ENCODE measurements at regions not wholly inside any gene's neighbourhood (a gene's known extent, or its start where the extent isn't known, plus 50 kb on each side); places are given as distances from the start of the nearest gene placed in this dataset.
"Not testable (repeated sequence)": the region's sequence is repeated elsewhere in the genome, so short reads cannot be mapped to it uniquely, and the experiment has no call there.

GRCh38 chr17:70288540-70289290, 119.4 kb downstream of the KCNJ2 start:
- DNase-seq: no peak

GRCh38 chr17:70290770-70291169, 121.4 kb downstream of the KCNJ2 start:
- no peak for DNase-seq

GRCh38 chr17:70292366-70292765, 123.0 kb downstream of the KCNJ2 start:
- no peak for DNase-seq

- DNase-seq: not testable (repeated sequence)
Measured at GRCh38 chr17:70293564-70294310, 124.4 kb downstream of the KCNJ2 start.

- DNase-seq: no peak
Measured at GRCh38 chr17:70295329-70295728, 126.0 kb downstream of the KCNJ2 start.

GRCh38 chr17:70295731-70296130, 126.4 kb downstream of the KCNJ2 start:
- no peak for DNase-seq

- DNase-seq: no peak
Measured at GRCh38 chr17:70296456-70296855, 127.1 kb downstream of the KCNJ2 start.

- no peak for DNase-seq
Measured at GRCh38 chr17:70297397-70297796, 128.1 kb downstream of the KCNJ2 start.

- no peak for DNase-seq
Measured at GRCh38 chr17:70298929-70299531, 129.7 kb downstream of the KCNJ2 start.

- no peak for DNase-seq
Measured at GRCh38 chr17:70307430-70308225, 138.3 kb downstream of the KCNJ2 start.

GRCh38 chr17:70308618-70309017, 139.3 kb downstream of the KCNJ2 start:
- no peak for DNase-seq

- DNase-seq: no peak
Measured at GRCh38 chr17:70310221-70310672, 140.9 kb downstream of the KCNJ2 start.

- DNase-seq: no peak
Measured at GRCh38 chr17:70313086-70313852, 143.9 kb downstream of the KCNJ2 start.

GRCh38 chr17:70314096-70314495, 144.8 kb downstream of the KCNJ2 start:
- DNase-seq: no peak

GRCh38 chr17:70314506-70314905, 145.2 kb downstream of the KCNJ2 start:
- no peak for DNase-seq

GRCh38 chr17:70317421-70317820, 148.1 kb downstream of the KCNJ2 start:
- no peak for DNase-seq

- DNase-seq: no peak
Measured at GRCh38 chr17:70318051-70318450, 148.7 kb downstream of the KCNJ2 start.

GRCh38 chr17:70319516-70319915, 150.2 kb downstream of the KCNJ2 start:
- no peak for DNase-seq

GRCh38 chr17:70320673-70321345, 151.5 kb downstream of the KCNJ2 start:
- DNase-seq: no peak

- no peak for DNase-seq
Measured at GRCh38 chr17:70321352-70321751, 152.0 kb downstream of the KCNJ2 start.

- DNase-seq: no peak
Measured at GRCh38 chr17:70323269-70323668, 153.9 kb downstream of the KCNJ2 start.

- DNase-seq: no peak
Measured at GRCh38 chr17:70324031-70324430, 154.7 kb downstream of the KCNJ2 start.
